B cell (primary cell): ENCODE measurements at regions not wholly inside any gene's neighbourhood (a gene's known extent, or its start where the extent isn't known, plus 50 kb on each side); places are given as distances from the start of the nearest gene placed in this dataset.

Experiments used
- ATAC-seq: fragments of 200-7000 bp; cut with Tn5 transposase; one replicate; pipeline ENCODE4 v1.10.0; 2021; ENCODE audit warnings: low read depth, mild to moderate bottlenecking, moderate number of reproducible peaks, moderate library complexity
- CTCF ChIA-PET: fragments of 350-600 bp; sonication (Branson Sonifier 250); formaldehyde crosslinking; loops from one replicate; lab custom pipeline; 2021; ENCODE audit warnings: antibody characterized with exemption, inconsistent platforms; lab: Charles Lee
- POLR2A ChIA-PET: fragments of 350-600 bp; sonication (Branson Sonifier 250); formaldehyde crosslinking; loops from one replicate; lab custom pipeline; 2021; ENCODE audit warnings: antibody characterized with exemption; lab: Charles Lee
- DNase-seq: peaks from one replicate; pipeline ENCODE4 v3.0.0; 2013
- H2AFZ ChIP-seq: 2 replicates; pipeline ENCODE4 v1.6.1; 2012; ENCODE audit warnings: mild to moderate bottlenecking, low read depth, low read length; ENCODE audit not compliant: insufficient read depth, poor library complexity, severe bottlenecking
- H3K27ac ChIP-seq, 2 donors: 1 replicate in 1 of 2; 2 replicates in 1 of 2; pipeline ENCODE4 v1.5.1; 2012 to 2013; ENCODE audit warnings: low read length in 2 of 2, mild to moderate bottlenecking in 2 of 2, moderate library complexity in 1 of 2
- H3K27me3 ChIP-seq, 4 experiments: fragments of 200-600 bp in 1 of 4; sonication (generic) in 1 of 4; replicated peaks in 1 of 4; 1 replicate in 2 of 4; 2 replicates in 2 of 4; pipeline versions ENCODE4 v1.6.1 to v1.7.0; 2013 to 2016; ENCODE audit warnings: low read length in 3 of 4, mild to moderate bottlenecking in 2 of 4, mixed read lengths in 1 of 4, moderate library complexity in 1 of 4; ENCODE audit not compliant: insufficient read depth in 4 of 4, control insufficient read depth in 3 of 4; ENCODE audit errors: control extremely low read depth in 1 of 4
- H3K36me3 ChIP-seq, 2 experiments: replicated peaks in 1 of 2; 1 replicate in 1 of 2; 2 replicates in 1 of 2; pipeline versions ENCODE4 v1.6.1 to v1.7.1; 2013; ENCODE audit warnings: low read length in 1 of 2; ENCODE audit not compliant: insufficient read depth in 2 of 2, control insufficient read depth in 1 of 2; ENCODE audit errors: control extremely low read depth in 1 of 2, extremely low read depth in 1 of 2
- H3K4me1 ChIP-seq, 2 donors: fragments of 200-600 bp in 1 of 2; sonication (generic) in 1 of 2; 1 replicate in 1 of 2; 2 replicates in 1 of 2; pipeline versions ENCODE4 v1.5.1 to v1.6.1; 2013 to 2017; ENCODE audit warnings: low read length in 2 of 2; ENCODE audit not compliant: control insufficient read depth in 2 of 2, insufficient read depth in 2 of 2
- H3K4me2 ChIP-seq: replicated peaks from 2 replicates; pipeline ENCODE3; 2012; ENCODE audit warnings: mild to moderate bottlenecking, low read depth, low read length; ENCODE audit not compliant: poor library complexity, severe bottlenecking
- H3K4me3 ChIP-seq, 5 experiments: fragments of 200-600 bp in 1 of 5; sonication (generic) in 1 of 5; 1 replicate in 3 of 5; 2 replicates in 2 of 5; pipeline versions ENCODE4 v1.5.1 to v1.7.0; 2011 to 2016; ENCODE audit warnings: low read length in 4 of 5, mild to moderate bottlenecking in 4 of 5, low read depth in 2 of 5, control low read depth in 1 of 5, moderate library complexity in 1 of 5; ENCODE audit not compliant: insufficient read depth in 1 of 5; ENCODE audit errors: control extremely low read depth in 1 of 5, extremely low read depth in 1 of 5
- H3K79me2 ChIP-seq: fragments of 200-600 bp; sonication (generic); one replicate; pipeline ENCODE4 v1.6.0; 2016; ENCODE audit warnings: low read length; ENCODE audit not compliant: control insufficient read depth, insufficient read depth
- H3K9ac ChIP-seq: fragments of 200-600 bp; sonication (generic); 2 replicates; pipeline ENCODE4 v1.6.1; 2017; ENCODE audit warnings: mild to moderate bottlenecking, low read length, moderate library complexity
- H3K9me3 ChIP-seq, 3 donors: one replicate each; pipeline versions ENCODE4 v1.6.1 to v1.7.1; 2013; ENCODE audit warnings: low read length in 2 of 3; ENCODE audit not compliant: control insufficient read depth in 2 of 3, insufficient read depth in 1 of 3; ENCODE audit errors: control extremely low read depth in 1 of 3
- H4K20me1 ChIP-seq: 2 replicates; pipeline ENCODE4 v1.6.0; 2012; ENCODE audit warnings: mild to moderate bottlenecking, low read length; ENCODE audit not compliant: insufficient read depth, control insufficient read depth, poor library complexity, severe bottlenecking
- H3K27ac Mint-ChIP-seq: one replicate; pipeline ENCODE4 v1.8.0; 2021; ENCODE audit warnings: mixed read lengths
- H3K27me3 Mint-ChIP-seq: one replicate; pipeline ENCODE4 v1.8.0; 2021; ENCODE audit warnings: mixed read lengths
- H3K4me1 Mint-ChIP-seq: one replicate; pipeline ENCODE4 v1.8.0; 2021; ENCODE audit warnings: mixed read lengths
- H3K4me3 Mint-ChIP-seq: one replicate; pipeline ENCODE4 v1.8.0; 2021; ENCODE audit warnings: mixed read lengths
- H3K9me3 Mint-ChIP-seq: one replicate; pipeline ENCODE4 v1.8.0; 2022; ENCODE audit warnings: mixed read lengths; ENCODE audit not compliant: insufficient read depth
- EZH2 ChIP-seq: IDR thresholded peaks from 2 replicates; pipeline ENCODE4 v1.6.1; 2012; ENCODE audit warnings: borderline replicate concordance, low read depth, mild to moderate bottlenecking, moderate library complexity, low read length; ENCODE audit not compliant: insufficient read depth, poor library complexity, severe bottlenecking
- WGBS: methylation state at CpG from one replicate; pipeline ENCODE4 v1.1.5; 2013; ENCODE audit warnings: missing lambda C conversion rate; ENCODE audit not compliant: insufficient coverage; 5-methylcytosine and 5-hydroxymethylcytosine counted together
- intact Hi-C: fragments of 100-400 bp; cut with micrococcal nuclease; formaldehyde crosslinking; loops from one replicate; pipeline ENCODE4 v1.10.0; 2022
- TF ChIP-seq, protein P1 (sequence below): fragments of 200-600 bp; IDR thresholded peaks from one replicate; pipeline ENCODE4 v1.8.0; 2022; ENCODE audit warnings: antibody characterized with exemption, mild to moderate bottlenecking

DNA sequence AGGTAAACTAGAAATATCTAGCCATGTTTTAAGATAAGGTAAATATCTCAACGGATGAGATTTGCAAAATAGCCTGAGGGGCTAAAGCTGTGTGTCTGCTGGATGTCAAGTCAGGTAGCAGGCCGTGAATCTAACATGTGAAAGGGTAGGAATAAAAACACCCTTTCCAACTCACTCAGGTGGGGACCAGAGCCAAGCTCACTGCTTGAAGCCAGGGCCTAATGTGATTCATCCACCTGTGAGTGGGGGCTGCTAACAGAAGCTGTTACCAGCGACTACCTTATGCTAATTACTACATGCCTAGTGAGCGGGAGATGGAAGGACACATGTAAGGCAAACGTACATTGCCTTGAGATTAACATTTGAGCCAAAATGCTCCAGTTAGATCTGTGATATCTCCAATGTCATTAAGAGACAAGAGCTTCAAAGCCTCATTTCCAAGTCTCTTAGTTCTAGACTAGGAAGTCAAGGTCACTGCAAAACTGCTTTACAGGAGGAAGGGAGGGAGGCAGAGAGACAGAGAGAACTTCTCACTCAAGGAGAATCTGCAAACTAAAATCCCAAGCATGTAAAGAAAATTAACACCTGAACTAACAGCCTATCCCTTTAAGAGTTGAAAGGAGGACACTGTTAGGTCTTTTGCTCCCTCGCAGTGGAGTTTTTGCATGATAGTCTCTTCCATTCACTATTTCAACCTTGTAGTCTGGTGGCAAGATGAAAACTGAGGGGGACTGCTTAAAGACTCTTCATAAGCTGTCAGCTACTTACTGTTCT, 141.6 kb upstream of the RPS23 start:
- Mint-ChIP-seq H3K4me3 (no peak overlapping the region), H3K27ac (no peak overlapping the region), H3K27me3 (no peaks in the 10 kb centered on the region), H3K9me3 (no peaks in the 10 kb centered on the region), H3K4me1 (no peaks in the 10 kb centered on the region)
- intact Hi-C loops: no loop called here
- H3K79me2 ChIP-seq: no peaks in the 10 kb centered on the region
- ChIA-PET CTCF (interaction anchor here (0.6 kb wide), 1 partner anchor 83 kb away, joined by 3 read pairs; no protein-coding TSS in a partner anchor), POLR2A (no interaction called here)
- H3K9ac ChIP-seq: no peak overlapping the region
- no peak overlapping the region for H3K4me2 ChIP-seq
- no peak overlapping the region for H3K27ac ChIP-seq
- DNase-seq: no peak
- no peak for ATAC-seq
- no peak overlapping the region for H2AFZ ChIP-seq
- H3K27me3 ChIP-seq: no peaks in the 10 kb centered on the region
- no peaks in the 10 kb centered on the region for H4K20me1 ChIP-seq
- no peaks in the 10 kb centered on the region for H3K4me1 ChIP-seq
- H3K9me3 ChIP-seq: no peaks in the 10 kb centered on the region
- TF ChIP-seq EZH2: no peak
- TF ChIP-seq, protein P1, sequence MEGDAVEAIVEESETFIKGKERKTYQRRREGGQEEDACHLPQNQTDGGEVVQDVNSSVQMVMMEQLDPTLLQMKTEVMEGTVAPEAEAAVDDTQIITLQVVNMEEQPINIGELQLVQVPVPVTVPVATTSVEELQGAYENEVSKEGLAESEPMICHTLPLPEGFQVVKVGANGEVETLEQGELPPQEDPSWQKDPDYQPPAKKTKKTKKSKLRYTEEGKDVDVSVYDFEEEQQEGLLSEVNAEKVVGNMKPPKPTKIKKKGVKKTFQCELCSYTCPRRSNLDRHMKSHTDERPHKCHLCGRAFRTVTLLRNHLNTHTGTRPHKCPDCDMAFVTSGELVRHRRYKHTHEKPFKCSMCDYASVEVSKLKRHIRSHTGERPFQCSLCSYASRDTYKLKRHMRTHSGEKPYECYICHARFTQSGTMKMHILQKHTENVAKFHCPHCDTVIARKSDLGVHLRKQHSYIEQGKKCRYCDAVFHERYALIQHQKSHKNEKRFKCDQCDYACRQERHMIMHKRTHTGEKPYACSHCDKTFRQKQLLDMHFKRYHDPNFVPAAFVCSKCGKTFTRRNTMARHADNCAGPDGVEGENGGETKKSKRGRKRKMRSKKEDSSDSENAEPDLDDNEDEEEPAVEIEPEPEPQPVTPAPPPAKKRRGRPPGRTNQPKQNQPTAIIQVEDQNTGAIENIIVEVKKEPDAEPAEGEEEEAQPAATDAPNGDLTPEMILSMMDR: no peak
- 100% methylated on average over 3 of the region's 6 CpGs for WGBS
- no peak overlapping the region for H3K4me3 ChIP-seq
- H3K36me3 ChIP-seq: no peaks in the 10 kb centered on the region

DNA sequence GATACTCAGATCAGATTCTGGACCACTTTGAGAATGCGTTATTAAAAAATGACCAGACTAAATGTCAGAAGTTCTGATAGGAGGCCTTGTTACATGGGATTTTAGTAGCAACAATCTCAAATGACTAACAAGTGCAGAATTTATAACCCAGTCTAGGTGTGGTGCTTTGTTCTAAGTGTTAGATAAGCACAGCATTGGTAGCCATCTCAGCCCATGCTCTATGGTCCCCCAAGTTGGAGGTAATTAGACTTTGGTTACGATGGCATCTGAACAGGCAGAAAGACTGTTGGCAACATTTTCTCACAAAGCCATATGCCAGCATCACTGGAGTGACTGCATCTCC, 140.4 kb upstream of the RPS23 start:
- Histone ChIP-seq H3K36me3 (no peaks in the 10 kb centered on the region), H4K20me1 (no peaks in the 10 kb centered on the region), H3K27me3 (no peaks in the 10 kb centered on the region), H3K27ac (no peak overlapping the region), H3K79me2 (no peaks in the 10 kb centered on the region), H3K4me3 (no peak overlapping the region), H3K9ac (no peak overlapping the region), H3K4me1 (no peaks in the 10 kb centered on the region), H3K9me3 (no peaks in the 10 kb centered on the region), H2AFZ (no peak overlapping the region), H3K4me2 (no peak overlapping the region)
- WGBS: 88% methylated on average over 1 of the region's 2 CpGs
- no peak overlapping the region for H3K27ac Mint-ChIP-seq
- DNase-seq (no peak), ATAC-seq (no peak)
- no peaks in the 10 kb centered on the region for H3K27me3 Mint-ChIP-seq
- ChIA-PET POLR2A (no interaction called here), CTCF (no interaction called here)
- H3K9me3 Mint-ChIP-seq: no peaks in the 10 kb centered on the region
- TF ChIP-seq, protein P1: no peak
- TF ChIP-seq EZH2: no peak
- no peak overlapping the region for H3K4me3 Mint-ChIP-seq
- intact Hi-C loops: no loop called here
- H3K4me1 Mint-ChIP-seq: no peaks in the 10 kb centered on the region
